ENCODE measurements at regions not wholly inside any gene's neighbourhood (a gene's known extent, or its start where the extent isn't known, plus 50 kb on each side); places are given as distances from the start of the nearest gene placed in this dataset.
"Not testable (repeated sequence)": the region's sequence is repeated elsewhere in the genome, so short reads cannot be mapped to it uniquely, and the experiment has no call there.

DNA sequence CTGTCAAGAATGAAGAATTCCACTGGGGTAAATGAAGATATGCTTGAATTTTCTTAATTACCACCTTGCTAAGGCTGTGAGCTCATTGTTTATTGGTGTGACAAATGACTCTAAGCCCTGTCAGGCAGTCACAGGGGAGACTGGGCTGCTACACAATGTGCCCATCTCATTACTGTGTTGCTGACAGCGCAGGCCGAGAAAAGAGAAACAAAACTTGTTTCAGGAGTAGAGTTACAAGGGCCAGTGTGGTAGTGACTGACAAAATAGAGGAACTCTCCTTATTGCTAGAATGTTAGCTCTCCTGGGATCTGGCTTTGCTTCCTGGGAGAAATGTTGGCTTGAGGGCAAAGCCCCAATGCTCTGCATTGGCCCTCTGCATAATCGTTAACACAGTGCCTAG lies 130.4 kb upstream of the CRBN start:
- no peak for DNase-seq

DNA sequence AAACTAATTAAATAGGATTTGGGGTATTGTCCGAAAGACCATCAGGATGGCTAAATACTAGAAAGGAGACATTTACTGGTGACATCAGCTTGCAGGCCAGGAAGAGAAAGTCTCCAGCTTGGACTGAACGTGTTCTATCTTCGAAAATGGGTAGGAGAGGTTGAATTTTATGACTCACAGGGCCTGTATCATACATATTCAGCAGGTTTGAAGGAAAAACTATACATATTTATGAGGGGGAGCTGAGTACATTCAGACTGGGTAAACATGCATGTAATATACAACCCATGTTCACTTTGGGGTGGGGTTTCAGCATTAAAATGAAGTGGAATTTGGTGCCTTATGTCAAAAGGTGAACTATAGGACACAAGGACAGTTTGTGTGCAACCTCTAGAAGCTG lies 129.3 kb upstream of the CRBN start:
- DNase-seq = no peak

DNA sequence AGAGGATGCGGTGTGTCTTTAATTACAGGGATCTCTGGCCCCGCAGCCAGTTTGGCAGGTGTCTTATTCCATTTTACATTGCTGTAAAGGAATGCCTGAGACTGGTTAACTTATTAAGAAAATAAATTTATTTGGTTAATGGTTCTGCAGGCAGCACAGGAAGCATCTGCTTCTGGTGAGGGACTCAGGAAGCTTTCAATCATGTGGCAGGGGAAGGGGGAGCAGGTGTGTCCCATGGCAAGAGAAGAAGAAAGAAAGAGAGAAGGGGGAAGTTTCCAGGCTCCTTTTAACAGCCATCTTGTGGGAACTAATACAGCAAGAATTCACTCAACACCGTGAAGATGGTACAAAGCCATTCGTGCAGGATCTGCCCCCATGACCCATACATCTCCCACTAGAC lies 128.0 kb upstream of the CRBN start:
- DNase-seq = no peak

DNA sequence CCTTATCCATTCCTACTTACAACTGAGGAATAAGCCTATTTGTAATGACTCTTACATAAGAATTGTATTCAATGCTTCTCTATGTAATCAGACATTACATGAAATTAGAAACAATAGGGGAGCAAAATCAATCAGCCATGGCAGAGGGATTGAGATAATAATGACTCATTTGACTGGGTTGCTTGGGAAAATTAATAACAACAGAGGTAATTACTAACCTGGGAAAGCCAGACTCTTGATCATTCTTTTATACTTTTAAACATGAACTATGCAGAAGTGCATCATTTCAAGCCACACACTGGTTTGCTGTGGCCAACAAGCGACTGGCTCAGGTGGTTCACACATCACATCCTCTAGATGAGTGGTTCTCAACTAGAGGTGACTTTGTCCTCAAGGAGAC lies 126.3 kb upstream of the CRBN start:
- DNase-seq = no peak

DNA sequence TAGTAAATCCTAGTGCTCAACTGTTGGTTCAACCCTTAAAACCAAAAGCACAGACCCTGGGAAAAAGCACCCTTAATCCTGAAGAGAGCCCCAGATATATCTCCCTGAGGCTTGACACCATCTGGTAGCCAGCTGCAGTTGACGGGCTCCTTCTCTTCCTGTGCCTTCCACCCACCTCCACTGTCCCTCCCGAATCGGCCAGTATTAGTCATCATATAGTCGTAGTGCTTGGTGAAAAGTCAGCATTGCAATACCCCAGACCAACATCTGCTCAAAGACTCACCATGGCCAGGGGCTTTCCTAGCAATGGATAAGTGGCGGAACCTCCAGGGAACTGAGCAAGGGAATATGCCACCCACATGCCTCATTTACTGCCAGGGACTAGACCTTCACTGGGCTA lies 125.6 kb upstream of the CRBN start:
- DNase-seq = no peak

DNA sequence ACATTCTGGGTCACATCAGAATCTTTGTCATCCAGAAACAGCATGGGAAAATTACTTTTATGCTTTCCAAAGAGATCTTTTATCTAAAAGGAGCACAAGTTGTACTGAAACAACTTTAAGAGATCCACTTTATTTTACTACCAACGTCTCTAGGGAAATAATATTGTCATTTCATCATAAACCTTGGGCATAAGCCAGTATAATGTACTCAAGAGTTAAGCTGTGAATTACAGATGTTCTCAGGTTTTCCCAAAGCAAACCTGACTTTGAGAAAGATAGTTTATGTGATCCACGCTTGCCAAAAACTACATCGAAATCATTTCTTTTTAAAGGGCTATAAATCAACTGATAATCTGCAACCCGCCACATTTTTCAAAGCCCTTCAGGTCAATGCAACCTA lies 124.1 kb upstream of the CRBN start:
- DNase-seq = no peak

DNA sequence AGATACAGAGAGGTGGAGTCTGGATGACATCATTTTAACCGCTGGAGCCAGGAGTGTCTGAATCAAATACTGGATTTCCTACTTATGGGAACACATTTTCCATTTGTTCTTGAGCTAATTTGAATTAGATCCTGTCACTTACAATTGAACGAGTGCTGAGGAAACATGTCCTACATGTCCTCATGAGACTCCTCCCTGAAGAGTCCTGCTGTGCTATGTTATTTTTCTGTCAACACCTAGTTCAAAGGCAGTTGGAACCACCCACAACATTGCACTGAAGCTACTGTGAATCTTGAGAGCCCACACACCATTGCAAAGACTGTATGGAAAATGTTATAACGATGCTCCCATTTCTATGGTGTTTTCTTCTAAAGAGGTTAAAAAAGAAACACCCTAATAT lies 123.5 kb upstream of the CRBN start:
- no peak for DNase-seq

GRCh38 chr3:3301476-3301875 lies 122.0 kb upstream of the CRBN start:
- DNase-seq = no peak

- no peak for DNase-seq
Observed at GRCh38 chr3:3296979-3297381, 117.5 kb upstream of the CRBN start.

GRCh38 chr3:3295586-3295985 lies 116.1 kb upstream of the CRBN start:
- no peak for DNase-seq

- DNase-seq = not testable (repeated sequence)
Observed at GRCh38 chr3:3291756-3292283, 112.3 kb upstream of the CRBN start.

- DNase-seq = no peak
Observed at GRCh38 chr3:3288255-3288654, 108.8 kb upstream of the CRBN start.

GRCh38 chr3:3286014-3286413 lies 106.5 kb upstream of the CRBN start:
- DNase-seq = no peak

DNA sequence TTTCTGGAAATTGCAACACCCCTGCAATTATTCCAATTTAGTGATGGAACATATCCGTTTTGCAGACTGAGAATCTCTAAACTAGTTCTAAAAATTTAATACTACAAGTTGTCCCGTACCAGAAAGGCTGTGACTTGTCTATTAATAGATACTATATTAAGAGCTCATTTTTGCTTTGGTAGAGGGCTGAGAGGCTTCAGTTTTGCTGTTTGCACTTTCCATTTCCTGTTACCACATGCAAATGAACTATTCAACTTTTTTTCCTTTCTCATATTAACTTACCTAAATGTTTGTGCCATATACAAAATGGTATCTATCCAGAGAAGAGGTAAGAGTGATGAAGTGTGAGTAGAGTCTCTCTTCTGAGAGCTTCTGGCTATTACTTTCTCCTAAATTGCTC lies 101.5 kb upstream of the CRBN start:
- no peak for DNase-seq

DNA sequence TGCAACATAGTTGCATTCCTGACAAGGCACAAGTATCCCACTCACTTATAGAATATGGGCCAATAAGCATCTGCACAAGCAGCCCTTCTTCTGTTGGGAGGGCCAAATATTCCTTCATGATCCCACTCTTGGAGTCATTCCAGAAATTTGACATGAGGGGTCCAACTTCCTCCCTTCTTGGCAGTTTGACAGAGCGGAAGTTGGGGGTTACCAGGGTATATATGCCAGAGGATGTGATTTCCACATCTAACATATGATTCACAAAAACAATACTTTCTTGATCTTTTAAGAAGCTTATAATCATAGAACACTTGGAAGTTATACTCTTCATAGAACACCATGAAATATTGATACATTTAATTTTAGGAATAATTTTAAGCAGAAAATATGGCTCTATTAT lies 100.9 kb upstream of the CRBN start:
- no peak for DNase-seq

DNA sequence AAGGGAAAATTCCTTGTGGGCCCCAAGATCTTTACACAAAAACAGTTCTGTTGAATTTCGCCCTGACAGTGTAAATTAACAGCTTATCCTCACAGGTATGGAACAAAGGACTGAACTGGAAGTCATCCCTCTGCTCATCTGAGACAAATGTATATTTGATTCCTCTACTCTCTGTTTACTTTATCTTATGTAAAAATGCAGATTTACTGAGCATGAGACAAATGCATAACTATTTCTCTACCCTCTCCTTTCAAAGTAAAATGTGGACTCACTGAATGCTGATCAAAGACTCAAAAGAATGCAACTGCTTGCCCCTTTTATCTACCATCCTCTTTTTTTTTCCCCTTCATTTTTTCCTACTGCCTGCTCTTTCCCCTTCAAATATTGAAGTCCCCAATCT lies 98.6 kb upstream of the CRBN start:
- DNase-seq = no peak

DNA sequence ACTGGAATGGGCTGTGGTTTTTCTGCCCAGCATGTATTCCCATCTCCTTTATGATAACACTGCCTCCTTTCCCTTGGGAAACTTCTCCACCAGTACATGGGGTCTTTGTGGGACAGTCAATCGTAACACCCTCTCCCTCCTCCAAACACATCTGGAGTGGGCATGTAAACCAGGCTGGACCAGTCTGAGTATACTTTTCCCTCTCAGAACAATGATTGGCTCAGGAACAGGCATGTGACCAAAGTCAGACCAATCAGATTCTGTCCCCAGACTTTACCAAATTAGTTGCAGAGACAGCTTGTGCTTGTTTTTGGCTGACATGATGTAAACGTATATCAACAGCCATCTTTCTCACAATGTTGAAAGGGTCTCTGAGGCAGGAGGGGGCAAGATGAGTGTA lies 97.1 kb upstream of the CRBN start:
- no peak for DNase-seq

DNA sequence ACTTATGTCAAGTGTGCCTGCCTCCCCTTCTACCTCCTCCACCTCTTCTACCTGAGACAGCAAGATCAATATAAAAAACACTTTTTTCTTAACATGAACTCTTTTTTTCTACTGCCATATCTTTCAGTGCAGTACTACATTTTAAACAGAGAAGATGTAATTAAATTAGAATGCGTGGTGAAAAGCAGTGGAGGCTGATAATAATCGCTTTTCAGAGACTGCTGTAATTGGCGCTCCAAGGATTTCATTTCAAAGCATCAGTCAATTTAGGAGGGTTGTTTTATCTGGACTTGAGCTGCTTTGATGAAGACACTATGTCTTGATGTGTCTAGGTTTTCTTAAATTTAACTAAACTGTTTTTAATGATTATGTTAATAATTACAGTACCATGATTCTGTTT lies 85.3 kb upstream of the CRBN start:
- DNase-seq = no peak

DNA sequence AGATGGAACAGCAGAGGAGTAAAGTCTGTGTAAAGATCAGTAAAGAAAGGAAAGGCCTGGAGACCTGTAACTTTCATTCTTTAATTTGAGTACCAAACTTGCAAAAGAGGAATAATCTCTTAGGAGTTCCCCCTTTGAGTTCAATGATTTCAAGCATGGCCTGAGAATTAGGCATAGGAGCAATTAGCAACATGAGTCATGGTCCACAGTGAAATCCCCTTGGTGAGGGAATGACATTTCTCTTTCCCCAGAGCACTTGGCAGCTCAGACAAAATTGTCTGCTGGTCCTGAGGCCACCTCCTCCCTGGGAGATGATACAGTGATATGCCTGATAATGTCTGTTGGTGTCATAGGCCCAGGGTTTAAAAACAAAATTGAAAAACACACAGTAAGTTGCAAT lies 81.4 kb upstream of the CRBN start:
- DNase-seq = no peak

DNA sequence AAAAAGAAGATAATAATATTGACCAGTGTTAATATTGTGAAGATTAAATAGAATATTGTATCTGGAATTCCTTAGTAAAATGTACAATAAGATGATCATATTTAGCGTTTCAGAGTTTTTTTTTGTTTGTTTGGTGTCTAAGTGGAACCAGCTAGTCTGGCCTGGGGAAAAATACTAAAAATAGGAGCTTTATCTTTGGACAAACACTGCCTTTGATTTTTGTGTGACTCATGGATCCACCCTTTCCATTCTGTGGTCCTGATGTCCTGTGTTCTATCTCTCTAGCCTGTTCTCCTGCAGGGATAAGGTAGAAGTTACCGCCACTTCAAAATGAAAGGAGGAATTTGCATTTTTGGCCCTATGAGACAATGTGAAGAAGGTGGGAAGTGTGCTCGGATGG lies 79.7 kb upstream of the CRBN start:
- no peak for DNase-seq

DNA sequence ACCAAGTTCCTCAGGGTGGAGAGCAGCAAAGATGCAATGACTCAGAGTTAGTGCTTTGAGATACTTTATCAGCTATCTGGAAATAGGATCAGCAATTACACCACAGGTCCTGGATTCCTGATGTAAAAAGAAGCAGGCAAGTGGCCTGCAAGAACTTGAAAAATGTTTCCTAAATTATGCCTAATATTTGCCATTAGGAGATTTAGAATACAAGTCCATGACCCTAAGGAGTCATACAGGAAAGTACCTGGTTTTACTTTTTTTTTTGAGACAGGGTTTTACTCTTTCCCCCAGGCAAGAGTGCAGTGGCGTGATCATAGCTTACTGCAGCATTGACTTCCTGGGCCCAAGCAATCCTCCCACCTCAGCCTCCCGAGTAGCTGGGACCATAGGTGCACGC lies 78.8 kb upstream of the CRBN start:
- DNase-seq = no peak

- no peak for DNase-seq
Observed at GRCh38 chr3:3241596-3241995, 62.1 kb upstream of the CRBN start.

GRCh38 chr3:3240986-3241385 lies 61.5 kb upstream of the CRBN start:
- DNase-seq = no peak

DNA sequence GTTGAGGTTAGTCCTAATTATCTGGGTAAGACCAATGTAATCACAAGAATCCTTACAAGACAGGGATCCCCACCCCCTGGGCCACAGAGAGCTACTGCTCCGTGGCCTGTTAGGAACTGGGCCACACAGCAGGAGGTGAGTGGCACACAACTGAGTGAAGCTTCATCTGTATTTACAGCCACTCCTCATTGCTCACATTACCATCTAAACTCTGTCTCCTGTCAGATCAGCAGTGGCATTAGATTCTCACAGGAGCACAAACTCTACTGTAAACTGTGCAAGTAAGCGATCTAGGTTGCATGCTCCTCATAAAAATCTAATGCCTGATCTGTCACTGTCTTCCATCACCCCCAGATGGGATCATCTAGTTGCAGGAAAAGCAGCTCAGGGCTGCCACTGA lies 58.5 kb upstream of the CRBN start:
- DNase-seq = no peak

DNA sequence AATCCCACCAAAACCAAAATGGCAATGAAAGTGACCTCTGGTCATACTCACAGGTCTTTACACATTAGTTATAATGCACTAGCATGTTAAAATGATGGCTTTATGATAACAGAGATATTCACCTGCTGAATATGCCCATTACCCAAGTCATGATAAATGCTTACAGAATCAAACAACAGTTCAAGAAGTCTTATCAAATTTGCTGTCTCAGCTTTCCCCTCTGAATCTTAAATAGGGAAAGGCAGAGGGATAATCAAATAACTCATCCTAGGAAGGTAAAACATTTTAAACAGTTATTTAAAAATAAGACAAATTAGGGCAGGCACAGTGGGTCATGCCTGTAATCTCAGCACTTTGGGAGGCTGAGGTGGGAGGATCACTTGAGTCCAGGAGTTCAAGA lies 52.8 kb upstream of the CRBN start:
- DNase-seq = no peak
